ENCODE measurements at regions not wholly inside any gene's neighbourhood (a gene's known extent, or its start where the extent isn't known, plus 50 kb on each side); places are given as distances from the start of the nearest gene placed in this dataset.
"Not testable (repeated sequence)": the region's sequence is repeated elsewhere in the genome, so short reads cannot be mapped to it uniquely, and the experiment has no call there.

GRCh38 chr6:13864669-13865068 is 50.3 kb upstream of the MCUR1 start:
- peaks cover 18% of the 10 kb centered on the region; the same call in 2 of the 3 replicates for H3K36me3 Mint-ChIP-seq (ENCODE audit: low read depth)
- H3K27ac Mint-ChIP-seq; H2AFZ ChIP-seq; H3K27me3 ChIP-seq (ENCODE audit: insufficient read depth); H4K20me1 ChIP-seq (replicated peaks; ENCODE audit: insufficient read depth); H3K9me2 ChIP-seq (ENCODE audit: insufficient read depth); H3K4me3 ChIP-seq; H3K4me3 Mint-ChIP-seq; H3K4me2 ChIP-seq; H3K36me3 ChIP-seq (ENCODE audit: insufficient read depth); ATAC-seq; DNase-seq (ENCODE audit: low spot score); H3F3A ChIP-seq (replicated peaks; ENCODE audit: low read depth); H3K4me1 ChIP-seq (ENCODE audit: insufficient read depth); H3K4me1 Mint-ChIP-seq; H3K27ac ChIP-seq (ENCODE audit: low read depth); H3K79me2 ChIP-seq (replicated peaks; ENCODE audit: insufficient read depth): not testable (repeated sequence)
- H3K27me3 Mint-ChIP-seq (ENCODE audit: insufficient read depth, low read depth, poor library complexity), result peaks cover 14% of the 10 kb centered on the region
- H3K9me3 Mint-ChIP-seq, result peaks cover 22% of the 10 kb centered on the region
